GM23248 (cell line): ENCODE measurements at regions not wholly inside any gene's neighbourhood (a gene's known extent, or its start where the extent isn't known, plus 50 kb on each side); places are given as distances from the start of the nearest gene placed in this dataset.

Experiments
- EZH2 ChIP-seq: fragments of 200-600 bp; sonication (generic); IDR thresholded peaks from 2 replicates; pipeline ENCODE4 v1.6.1; 2018; ENCODE audit warnings: antibody characterized with exemption, mild to moderate bottlenecking; ENCODE audit not compliant: insufficient read depth, poor library complexity, severe bottlenecking
- EZH2phosphoT487 ChIP-seq: fragments of 200-600 bp; sonication (generic); IDR thresholded peaks from 2 replicates; pipeline ENCODE4 v1.6.1; 2018; ENCODE audit warnings: antibody characterized with exemption, moderate library complexity, mild to moderate bottlenecking, low read depth; ENCODE audit not compliant: insufficient read depth

DNA sequence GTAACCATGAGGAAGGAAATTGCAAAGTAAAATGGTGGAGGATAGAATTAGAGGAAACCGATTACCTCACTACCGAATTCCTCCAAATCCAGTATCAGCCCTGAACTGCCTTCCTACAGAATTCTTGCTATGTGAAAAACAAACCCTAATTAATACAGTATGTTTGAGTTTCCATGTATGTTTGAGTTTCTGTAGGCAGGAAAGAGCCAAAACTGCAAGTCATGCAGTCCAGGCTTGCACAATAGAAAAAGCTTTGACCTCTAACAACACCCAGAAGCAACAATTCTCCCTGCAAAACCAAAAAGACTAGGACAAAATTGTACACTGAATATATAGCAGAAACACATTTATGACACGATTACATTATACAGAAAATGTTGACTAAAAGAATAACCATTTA lies 614.8 kb downstream of the DIPK2A start:
- TF ChIP-seq EZH2 = no peak
- no peak for TF ChIP-seq EZH2phosphoT487
